ENCODE measurements at regions not wholly inside any gene's neighbourhood (a gene's known extent, or its start where the extent isn't known, plus 50 kb on each side); places are given as distances from the start of the nearest gene placed in this dataset.
"Not testable (repeated sequence)": the region's sequence is repeated elsewhere in the genome, so short reads cannot be mapped to it uniquely, and the experiment has no call there.

GRCh38 chr3:168678730-168679129 is 583.0 kb upstream of the GOLIM4 start:
- no peak overlapping the region for H3K4me3 ChIP-seq
- no peaks in the 10 kb centered on the region for H3K27me3 ChIP-seq
- H3K9me3 ChIP-seq (replicated peaks in 1 of 3) = no peaks in the 10 kb centered on the region
- no peaks in the 10 kb centered on the region for H3K36me3 ChIP-seq (replicated peaks in 1 of 2)
- TF ChIP-seq CTCF (IDR thresholded peaks at IDR 0.05) = no peak
- TF ChIP-seq POLR2A (IDR thresholded peaks at IDR 0.05) = no peak
- no peak overlapping the region for H3K27ac ChIP-seq
- WGBS, 4 donors = 53 to 74% (median 64%) methylated on average over 1 of the region's 1 CpG
- no peak for DNase-seq
- H3K4me1 ChIP-seq (replicated peaks in 1 of 2) = no peaks in the 10 kb centered on the region
- intact Hi-C loops (cut with DNase I) = no loop called here

GRCh38 chr3:168671091-168671490 is 575.4 kb upstream of the GOLIM4 start:
- H3K27me3 ChIP-seq = no peaks in the 10 kb centered on the region
- TF ChIP-seq POLR2A (IDR thresholded peaks at IDR 0.05) (no peak), CTCF (IDR thresholded peaks at IDR 0.05) (no peak)
- H3K36me3 ChIP-seq (replicated peaks in 1 of 2) = no peaks in the 10 kb centered on the region
- H3K4me1 ChIP-seq (replicated peaks in 1 of 2) = no peaks in the 10 kb centered on the region
- WGBS, 4 donors = 77 to 82% (median 78%) methylated on average over 5 of the region's 5 CpGs
- intact Hi-C loops (cut with DNase I) = no loop called here
- H3K27ac ChIP-seq = no peak overlapping the region
- H3K4me3 ChIP-seq = no peak overlapping the region
- no peak for DNase-seq
- H3K9me3 ChIP-seq (replicated peaks in 1 of 3) = no peaks in the 10 kb centered on the region

- WGBS, 4 donors = 79 to 86% (median 82%) methylated on average over 6 of the region's 6 CpGs
- intact Hi-C loops (cut with DNase I) = not testable (repeated sequence)
These were observed 565.3 kb upstream of the GOLIM4 start for GRCh38 chr3:168660879-168661657.

DNA sequence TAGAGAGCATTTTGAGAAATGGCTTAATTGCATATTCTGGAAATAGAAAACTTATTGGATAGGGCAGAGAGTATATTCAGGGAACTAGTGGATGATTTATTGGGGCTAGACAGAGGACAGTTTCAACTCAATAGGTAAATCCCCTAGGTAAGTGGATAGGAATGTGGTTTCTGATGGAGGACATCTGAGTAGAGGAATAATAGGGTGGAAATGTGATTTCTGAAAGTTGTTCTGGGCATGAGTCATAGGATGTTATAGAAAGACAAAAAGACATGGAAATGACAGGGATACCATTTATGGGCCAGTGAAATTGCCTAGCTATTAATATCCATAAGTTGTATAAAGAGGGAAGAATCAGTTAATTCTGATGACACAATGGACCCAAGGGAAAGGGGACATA is 563.3 kb upstream of the GOLIM4 start:
- Histone ChIP-seq H3K4me3 (no peak overlapping the region), H3K9me3 (replicated peaks in 1 of 3) (no peaks in the 10 kb centered on the region), H3K36me3 (replicated peaks in 1 of 2) (no peaks in the 10 kb centered on the region), H3K4me1 (replicated peaks in 1 of 2) (no peaks in the 10 kb centered on the region), H3K27ac (no peak overlapping the region), H3K27me3 (no peaks in the 10 kb centered on the region)
- DNase-seq = no peak
- intact Hi-C loops (cut with DNase I) = no loop called here
- TF ChIP-seq CTCF (IDR thresholded peaks at IDR 0.05) (no peak), POLR2A (IDR thresholded peaks at IDR 0.05) (no peak)

More at GRCh38 chr3:168660879-168661657, 565.3 kb upstream of the GOLIM4 start:
- H3K27ac ChIP-seq; H3K27me3 ChIP-seq; H3K4me1 ChIP-seq (replicated peaks in 1 of 2); DNase-seq; H3K36me3 ChIP-seq (replicated peaks in 1 of 2); H3K4me3 ChIP-seq; H3K9me3 ChIP-seq (replicated peaks in 1 of 3): not testable (repeated sequence)

DNA sequence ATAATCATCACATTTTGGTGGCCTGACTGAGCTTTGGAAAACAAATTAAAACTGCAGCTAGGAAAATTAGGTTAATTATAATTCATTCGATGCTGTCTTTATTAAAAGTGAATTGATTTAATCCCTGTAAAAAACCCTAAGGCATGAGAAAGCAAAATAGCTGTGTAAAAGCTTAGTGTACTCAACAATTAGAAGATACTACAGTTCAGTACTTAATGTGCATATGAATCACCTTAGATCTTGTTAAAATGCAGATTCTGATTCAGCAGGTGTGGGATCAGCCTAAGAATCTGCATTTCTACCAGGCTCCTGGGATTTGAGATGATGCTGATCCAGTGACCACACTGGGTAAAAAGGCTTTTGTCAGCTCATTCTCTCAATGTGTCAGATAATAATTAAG is 559.9 kb upstream of the GOLIM4 start:
- DNase-seq = no peak
- Histone ChIP-seq H3K4me3 (no peak overlapping the region), H3K27ac (no peak overlapping the region), H3K36me3 (replicated peaks in 1 of 2) (no peaks in the 10 kb centered on the region), H3K9me3 (replicated peaks in 1 of 3) (no peaks in the 10 kb centered on the region), H3K4me1 (replicated peaks in 1 of 2) (no peaks in the 10 kb centered on the region), H3K27me3 (no peaks in the 10 kb centered on the region)
- intact Hi-C loops (cut with DNase I) = no loop called here
- TF ChIP-seq POLR2A (IDR thresholded peaks at IDR 0.05) (no peak), CTCF (IDR thresholded peaks at IDR 0.05) (no peak)
- WGBS, 4 donors = 64 to 72% (median 69%) methylated on average over 1 of the region's 1 CpG

Data from adrenal gland (tissue), 9 donors.